ENCODE measurements at regions not wholly inside any gene's neighbourhood (a gene's known extent, or its start where the extent isn't known, plus 50 kb on each side); places are given as distances from the start of the nearest gene placed in this dataset.

GRCh38 chr10:5281356-5281755 is 83.4 kb upstream of the UCN3 start:
- Histone ChIP-seq H3K4me3 (no peak overlapping the region), H3K4me1 (peaks cover 4% of the 10 kb centered on the region), H3K36me3 (no peaks in the 10 kb centered on the region), H3K27ac (replicated peaks) (no peak overlapping the region), H3K27me3 (ENCODE audit: low read depth) (peaks cover 12% of the 10 kb centered on the region), H3K9me3 (replicated peaks) (no peaks in the 10 kb centered on the region)
- DNase-seq: no peak
- intact Hi-C loops (cut with micrococcal nuclease): loop anchor here (10.0 kb wide), 1 partner anchor 427 kb away; no protein-coding TSS in a partner anchor
- TF ChIP-seq CTCF (IDR thresholded peaks at IDR 0.05; ENCODE audit: borderline replicate concordance): no peak

DNA sequence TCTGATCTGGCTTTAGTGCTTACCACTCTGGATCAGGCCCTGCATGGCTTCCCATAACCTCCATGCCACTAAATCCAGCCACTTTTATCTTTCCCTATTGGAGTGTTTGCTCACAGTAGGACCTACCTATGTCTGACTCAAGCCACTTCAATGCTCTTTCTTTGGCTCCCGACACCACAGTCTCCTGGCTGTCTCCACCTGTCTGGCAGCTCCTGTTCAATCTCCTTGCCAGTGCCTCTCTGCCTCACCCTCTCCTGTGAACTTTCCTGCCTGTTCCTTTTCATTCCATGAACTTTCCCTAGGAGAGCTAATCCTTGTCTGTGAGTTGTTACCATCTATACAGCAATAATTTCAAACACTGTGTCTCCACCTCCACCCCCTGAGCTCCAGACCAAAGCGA is 82.6 kb upstream of the UCN3 start:
- no peak for DNase-seq
- H3K4me1 ChIP-seq: peaks cover 4% of the 10 kb centered on the region
- peaks cover 16% of the 10 kb centered on the region for H3K27me3 ChIP-seq (ENCODE audit: low read depth)
- no peak overlapping the region for H3K27ac ChIP-seq (replicated peaks)
- H3K36me3 ChIP-seq: no peaks in the 10 kb centered on the region
- intact Hi-C loops (cut with micrococcal nuclease): loop anchor here (10.0 kb wide), 1 partner anchor 427 kb away; no protein-coding TSS in a partner anchor
- H3K9me3 ChIP-seq (replicated peaks): no peaks in the 10 kb centered on the region
- TF ChIP-seq CTCF (IDR thresholded peaks at IDR 0.05; ENCODE audit: borderline replicate concordance): no peak
- no peak overlapping the region for H3K4me3 ChIP-seq

DNA sequence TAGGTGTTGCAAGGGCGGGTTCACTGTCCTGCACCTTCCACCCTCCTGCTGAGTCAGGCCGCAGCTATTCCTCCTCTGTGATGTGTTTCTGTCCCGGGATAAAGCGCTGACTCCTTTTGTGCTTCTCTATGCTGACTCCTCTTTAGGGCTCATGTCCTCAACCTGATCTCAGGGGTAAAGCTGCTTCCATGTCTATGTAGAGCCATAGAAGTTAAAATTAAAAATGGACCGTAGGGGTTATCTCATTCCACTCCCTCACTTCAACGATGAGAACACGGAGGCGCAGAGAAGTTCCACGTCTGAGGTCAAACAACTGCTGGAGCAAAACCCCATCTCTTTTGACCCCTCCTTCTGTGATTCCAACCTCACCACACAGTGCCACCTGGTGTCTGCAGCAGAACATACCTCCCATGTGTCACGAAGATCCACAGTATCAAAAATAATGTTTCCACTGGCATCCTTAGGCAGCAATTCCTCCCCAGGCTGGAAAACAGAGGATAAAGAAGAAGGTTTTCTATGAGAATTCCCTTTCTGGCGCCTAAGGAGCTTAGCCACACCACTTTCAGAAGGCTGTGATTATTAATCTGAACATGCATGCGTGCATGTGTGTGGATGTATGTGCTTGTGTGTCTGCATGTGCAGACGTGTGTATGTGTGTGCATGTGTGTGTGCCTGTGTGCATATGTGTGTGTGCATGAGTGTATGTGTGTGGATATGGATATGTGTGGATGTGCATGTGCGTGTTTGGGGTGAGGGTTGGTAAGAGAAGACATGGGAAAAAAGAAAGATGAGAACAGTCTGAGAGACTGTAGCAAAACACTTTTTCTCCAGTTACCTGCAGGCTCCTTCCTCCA is 81.2 kb upstream of the UCN3 start:
- H3K27ac ChIP-seq (replicated peaks): no peak overlapping the region

DNA sequence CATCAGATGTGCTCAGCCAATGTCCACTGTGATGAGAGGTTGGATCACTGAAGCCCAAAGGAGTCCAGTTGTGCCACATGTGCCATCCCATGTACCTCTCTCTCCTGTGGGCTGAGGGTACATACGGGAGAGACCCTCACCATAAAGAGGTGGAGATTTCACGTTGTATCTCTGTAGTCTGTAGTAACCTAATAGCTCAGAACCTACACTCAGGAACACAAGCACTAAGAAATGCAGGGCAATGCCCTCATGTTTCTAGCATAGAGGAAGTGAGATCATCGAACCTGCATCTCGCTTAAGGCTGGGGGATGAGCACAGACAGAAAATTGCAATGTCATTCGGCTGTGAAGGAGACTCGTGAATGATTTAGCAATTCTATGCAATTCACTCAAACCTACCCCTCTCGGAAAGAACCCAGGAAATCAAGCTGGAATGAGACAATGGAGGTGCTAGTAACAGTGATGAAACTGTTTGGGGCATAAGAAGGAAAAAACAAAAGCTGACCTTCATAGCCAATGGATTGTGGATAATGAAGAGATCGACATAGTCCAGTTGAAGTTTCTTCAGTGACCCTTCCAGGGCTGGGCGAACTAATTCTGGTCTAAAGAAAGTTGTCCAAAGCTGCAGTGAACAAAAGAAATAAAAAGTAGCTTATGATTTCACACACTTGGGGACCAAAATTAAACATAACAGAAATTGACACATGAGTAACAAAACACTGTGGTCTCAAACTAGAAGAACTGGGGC is 80.3 kb upstream of the UCN3 start:
- peaks cover 4% of the 10 kb centered on the region for H3K4me1 ChIP-seq
- peaks cover 20% of the 10 kb centered on the region for H3K27me3 ChIP-seq (ENCODE audit: low read depth)
- no peak for DNase-seq
- H3K4me3 ChIP-seq: no peak overlapping the region
- TF ChIP-seq CTCF (IDR thresholded peaks at IDR 0.05; ENCODE audit: borderline replicate concordance): no peak
- peaks cover 5% of the 10 kb centered on the region for H3K9me3 ChIP-seq (replicated peaks)
- H3K36me3 ChIP-seq: no peaks in the 10 kb centered on the region
- intact Hi-C loops (cut with micrococcal nuclease): loop anchor here (10.0 kb wide), 1 partner anchor 430 kb away; no protein-coding TSS in a partner anchor
- H3K27ac ChIP-seq (replicated peaks): no peak overlapping the region

More for the DNA sequence above, 81.2 kb upstream of the UCN3 start:
- Histone ChIP-seq H3K4me3 (no peak overlapping the region), H3K9me3 (replicated peaks) (no peaks in the 10 kb centered on the region), H3K4me1 (peaks cover 4% of the 10 kb centered on the region), H3K27me3 (ENCODE audit: low read depth) (peaks cover 20% of the 10 kb centered on the region), H3K36me3 (no peaks in the 10 kb centered on the region)
- peak; percentile 58 for DNase-seq
- TF ChIP-seq CTCF (IDR thresholded peaks at IDR 0.05; ENCODE audit: borderline replicate concordance): peak; percentile 81
- intact Hi-C loops (cut with micrococcal nuclease): loop anchor here (10.0 kb wide), 1 partner anchor 429 kb away; no protein-coding TSS in a partner anchor

DNA sequence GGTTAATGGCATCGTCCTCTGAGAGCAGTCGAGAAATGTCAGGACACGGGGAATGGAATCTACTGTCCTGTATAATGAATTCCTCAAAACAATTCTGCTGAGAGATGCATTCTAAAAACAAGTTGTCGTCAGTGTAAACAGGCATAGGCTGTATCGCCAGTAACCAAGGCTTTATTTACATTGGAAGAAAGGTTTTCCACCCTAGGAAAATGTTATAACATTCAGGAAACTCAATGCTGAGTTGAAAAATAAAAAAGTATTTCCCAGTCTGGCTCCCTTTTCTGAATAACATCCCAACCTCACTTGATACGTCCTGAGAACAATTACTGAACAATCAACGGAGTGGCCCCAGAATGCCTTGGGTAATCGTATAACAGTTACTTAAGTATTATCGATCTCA is 79.6 kb upstream of the UCN3 start:
- peaks cover 4% of the 10 kb centered on the region for H3K4me1 ChIP-seq
- DNase-seq: no peak
- H3K36me3 ChIP-seq: no peaks in the 10 kb centered on the region
- TF ChIP-seq CTCF (IDR thresholded peaks at IDR 0.05; ENCODE audit: borderline replicate concordance): no peak
- no peak overlapping the region for H3K4me3 ChIP-seq
- H3K27me3 ChIP-seq (ENCODE audit: low read depth): peaks cover 20% of the 10 kb centered on the region
- H3K9me3 ChIP-seq (replicated peaks): peaks cover 6% of the 10 kb centered on the region
- no peak overlapping the region for H3K27ac ChIP-seq (replicated peaks)
- intact Hi-C loops (cut with micrococcal nuclease): loop anchor here (10.0 kb wide), 1 partner anchor 430 kb away; no protein-coding TSS in a partner anchor

Data from left ventricle myocardium inferior (tissue), 1 donor.